ENCODE measurements at regions not wholly inside any gene's neighbourhood (a gene's known extent, or its start where the extent isn't known, plus 50 kb on each side); places are given as distances from the start of the nearest gene placed in this dataset.

DNA sequence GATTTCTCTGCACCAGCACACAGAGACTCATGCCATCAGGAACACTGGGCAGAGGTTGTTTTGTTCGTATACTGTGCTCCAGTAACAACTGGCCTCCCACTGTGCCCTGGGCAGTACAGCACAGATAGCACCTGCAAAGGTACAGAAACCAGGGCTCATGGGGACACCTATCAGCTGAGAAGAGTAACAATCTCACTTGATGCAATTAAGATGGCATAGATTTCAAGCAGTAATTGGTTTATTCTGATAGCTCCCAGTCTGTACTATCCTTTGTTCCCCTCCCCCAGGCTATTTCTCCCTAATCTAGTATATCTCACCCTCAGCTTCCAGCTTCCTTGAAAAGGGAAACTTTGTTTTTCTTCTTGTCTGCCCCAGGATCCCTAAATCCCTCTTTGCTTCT lies 343.9 kb upstream of the MMADHC start:
- no peak for ATAC-seq (ENCODE audit: low FRiP score)
- TF ChIP-seq, protein P1, sequence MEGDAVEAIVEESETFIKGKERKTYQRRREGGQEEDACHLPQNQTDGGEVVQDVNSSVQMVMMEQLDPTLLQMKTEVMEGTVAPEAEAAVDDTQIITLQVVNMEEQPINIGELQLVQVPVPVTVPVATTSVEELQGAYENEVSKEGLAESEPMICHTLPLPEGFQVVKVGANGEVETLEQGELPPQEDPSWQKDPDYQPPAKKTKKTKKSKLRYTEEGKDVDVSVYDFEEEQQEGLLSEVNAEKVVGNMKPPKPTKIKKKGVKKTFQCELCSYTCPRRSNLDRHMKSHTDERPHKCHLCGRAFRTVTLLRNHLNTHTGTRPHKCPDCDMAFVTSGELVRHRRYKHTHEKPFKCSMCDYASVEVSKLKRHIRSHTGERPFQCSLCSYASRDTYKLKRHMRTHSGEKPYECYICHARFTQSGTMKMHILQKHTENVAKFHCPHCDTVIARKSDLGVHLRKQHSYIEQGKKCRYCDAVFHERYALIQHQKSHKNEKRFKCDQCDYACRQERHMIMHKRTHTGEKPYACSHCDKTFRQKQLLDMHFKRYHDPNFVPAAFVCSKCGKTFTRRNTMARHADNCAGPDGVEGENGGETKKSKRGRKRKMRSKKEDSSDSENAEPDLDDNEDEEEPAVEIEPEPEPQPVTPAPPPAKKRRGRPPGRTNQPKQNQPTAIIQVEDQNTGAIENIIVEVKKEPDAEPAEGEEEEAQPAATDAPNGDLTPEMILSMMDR (IDR thresholded peaks at IDR 0.05): no peak
- DNase-seq (ENCODE audit: low spot score): no peak

DNA sequence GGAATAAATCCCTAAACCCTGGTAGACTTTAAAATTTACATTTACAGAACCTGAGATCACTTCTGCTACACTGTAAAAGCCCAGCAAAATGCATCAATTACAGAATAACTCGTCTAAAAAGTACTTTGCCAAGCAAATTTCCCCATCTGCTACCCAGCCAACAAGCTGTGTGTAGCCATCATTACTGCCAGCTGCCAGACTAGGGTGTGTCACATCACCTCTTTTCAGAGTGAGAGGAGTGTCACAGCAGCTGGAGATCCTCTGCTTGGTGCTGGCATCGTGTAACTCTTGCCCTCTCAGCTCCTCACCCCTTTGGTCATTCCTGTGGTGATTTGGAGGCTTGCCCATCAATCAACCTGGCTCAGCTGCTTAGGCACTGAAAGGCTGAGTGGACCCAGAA lies 340.4 kb upstream of the MMADHC start:
- DNase-seq (ENCODE audit: low spot score) (no peak), ATAC-seq (ENCODE audit: low FRiP score) (no peak)
- TF ChIP-seq, protein P1 (IDR thresholded peaks at IDR 0.05): no peak

DNA sequence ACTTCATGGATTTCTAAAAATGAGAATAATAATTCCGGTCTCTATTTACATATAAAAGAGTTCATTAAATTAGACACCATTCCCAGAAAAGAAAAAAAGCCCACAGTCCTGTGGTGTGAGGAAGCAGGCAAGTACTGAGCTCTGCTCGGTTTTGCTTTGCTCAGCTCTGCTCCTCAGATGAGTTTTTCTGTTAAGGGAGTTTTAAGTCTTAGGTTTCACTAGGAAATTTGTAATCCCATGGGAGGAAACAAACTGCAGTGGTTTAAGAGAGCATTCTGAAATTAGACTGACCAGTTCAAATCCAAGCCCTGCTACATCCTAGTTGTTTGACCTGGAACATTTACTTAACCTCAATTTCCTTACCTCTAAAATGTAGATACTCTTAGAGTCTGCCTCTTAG lies 338.6 kb upstream of the MMADHC start:
- DNase-seq (ENCODE audit: low spot score) (no peak), ATAC-seq (ENCODE audit: low FRiP score) (no peak)
- TF ChIP-seq, protein P1 (IDR thresholded peaks at IDR 0.05): no peak

DNA sequence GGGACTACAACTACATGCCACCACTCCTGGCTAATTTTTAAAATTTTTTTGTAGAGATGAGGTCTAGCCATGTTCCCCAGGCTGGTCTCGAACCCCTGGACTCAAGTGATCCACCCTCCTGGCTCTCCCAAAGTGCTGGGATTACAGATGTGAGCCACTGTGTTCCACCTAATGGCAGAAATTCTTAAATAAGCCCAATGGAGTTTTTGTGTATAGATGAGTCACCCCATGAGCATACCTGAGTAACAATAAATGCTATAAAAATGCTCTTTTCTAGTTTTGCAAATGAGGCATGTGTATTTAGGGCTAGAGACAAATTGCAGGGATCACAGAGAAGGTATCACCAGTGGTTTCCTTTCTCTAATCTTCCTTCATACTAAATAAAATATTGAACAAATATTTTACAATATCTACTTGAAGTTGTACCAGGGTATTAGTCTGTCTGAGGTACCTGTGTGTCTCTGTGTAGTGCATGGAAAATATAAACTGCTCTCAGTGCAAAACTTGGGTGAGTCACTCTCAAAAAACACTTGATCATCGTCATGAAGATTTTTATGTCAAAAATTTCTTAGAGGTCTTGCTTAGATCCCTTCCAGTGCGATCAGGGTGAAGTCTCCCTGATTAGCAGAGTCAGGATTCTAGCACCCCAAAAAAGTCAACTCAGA lies 337.1 kb upstream of the MMADHC start:
- TF ChIP-seq, protein P1 (IDR thresholded peaks at IDR 0.05): no peak
- ATAC-seq (ENCODE audit: low FRiP score) (no peak), DNase-seq (ENCODE audit: low spot score) (no peak)

DNA sequence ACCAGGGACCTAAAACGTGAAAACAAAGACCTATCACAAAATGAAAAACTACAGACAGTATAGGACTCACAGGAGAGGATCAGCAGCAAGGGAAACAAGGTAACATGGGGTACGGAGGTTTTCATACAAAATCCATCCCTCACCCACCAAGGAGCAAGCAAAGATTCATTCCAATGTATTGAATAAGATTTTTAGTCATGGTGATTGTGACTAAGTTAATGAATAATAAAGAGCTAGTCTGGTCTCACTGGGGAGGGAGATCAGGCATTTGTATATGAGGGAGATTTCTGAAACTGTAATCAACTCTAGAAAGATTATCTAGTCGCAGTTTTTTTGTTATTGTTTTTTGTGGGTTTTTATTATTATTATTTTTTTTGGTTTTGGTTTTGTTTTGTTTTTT lies 336.5 kb upstream of the MMADHC start:
- TF ChIP-seq, protein P1 (IDR thresholded peaks at IDR 0.05): no peak
- ATAC-seq (ENCODE audit: low FRiP score) (no peak), DNase-seq (ENCODE audit: low spot score) (no peak)

DNA sequence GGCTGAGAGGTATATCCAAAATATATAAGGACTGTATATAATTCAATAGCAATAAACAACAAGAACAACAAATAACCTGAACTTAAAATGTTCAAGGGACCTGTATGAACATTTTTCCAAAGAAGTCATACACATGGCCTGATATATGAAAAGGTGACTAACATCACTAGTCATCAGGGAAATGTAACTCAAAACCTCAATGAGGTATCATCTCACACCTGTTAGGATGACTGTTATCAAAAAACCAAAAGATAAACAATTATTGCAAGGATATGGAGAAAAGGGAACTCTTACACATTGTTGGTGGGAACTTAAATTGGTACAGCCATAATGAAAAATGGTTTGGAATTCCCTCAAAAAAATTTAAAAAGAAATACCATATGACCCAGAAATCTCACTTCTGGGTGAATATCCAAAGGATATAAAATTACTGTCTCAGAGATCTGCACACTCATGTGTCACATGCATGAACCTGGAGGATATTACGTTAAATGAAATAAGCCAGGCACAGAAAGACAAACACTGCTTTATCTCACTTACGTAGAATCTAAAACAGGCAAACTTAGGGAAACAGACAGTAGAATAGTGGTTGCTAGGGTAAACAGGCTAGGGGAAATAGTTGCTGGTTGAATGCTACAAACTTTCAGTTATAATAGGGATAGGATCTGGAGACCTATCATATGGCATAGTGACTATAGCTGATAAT lies 334.5 kb upstream of the MMADHC start:
- TF ChIP-seq, protein P1 (IDR thresholded peaks at IDR 0.05): no peak
- ATAC-seq (ENCODE audit: low FRiP score) (no peak), DNase-seq (ENCODE audit: low spot score) (no peak)

DNA sequence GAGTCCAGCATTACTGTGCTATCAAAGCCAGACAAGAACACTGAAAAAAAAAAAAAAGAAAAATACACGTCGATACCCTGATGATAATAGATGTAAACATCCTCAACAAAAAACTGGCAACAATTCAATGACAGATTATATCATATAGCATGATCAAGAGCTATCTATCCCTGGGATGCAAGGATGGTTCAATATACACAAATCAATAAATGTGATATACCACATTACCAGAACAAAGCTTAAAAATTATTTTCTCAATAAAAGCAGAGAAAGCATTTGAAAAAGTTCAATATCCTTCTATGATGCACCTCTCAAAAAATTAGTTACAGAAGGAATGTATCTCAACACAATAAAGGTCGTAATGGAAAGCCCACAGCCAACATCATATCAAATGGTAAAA lies 332.8 kb upstream of the MMADHC start:
- TF ChIP-seq, protein P1 (IDR thresholded peaks at IDR 0.05): no peak
- no peak for DNase-seq (ENCODE audit: low spot score)
- no peak for ATAC-seq (ENCODE audit: low FRiP score)

All from omental fat pad (tissue), 3 donors.